GM12872 (cell line): ENCODE measurements at regions not wholly inside any gene's neighbourhood (a gene's known extent, or its start where the extent isn't known, plus 50 kb on each side); places are given as distances from the start of the nearest gene placed in this dataset.

Source experiments
- TF ChIP-seq, protein P1 (sequence below): IDR thresholded peaks from 3 replicates; pipeline ENCODE4 v1.5.1; 2011; ENCODE audit warnings: low read depth, mild to moderate bottlenecking, low read length, moderate library complexity; ENCODE audit not compliant: insufficient read depth

DNA sequence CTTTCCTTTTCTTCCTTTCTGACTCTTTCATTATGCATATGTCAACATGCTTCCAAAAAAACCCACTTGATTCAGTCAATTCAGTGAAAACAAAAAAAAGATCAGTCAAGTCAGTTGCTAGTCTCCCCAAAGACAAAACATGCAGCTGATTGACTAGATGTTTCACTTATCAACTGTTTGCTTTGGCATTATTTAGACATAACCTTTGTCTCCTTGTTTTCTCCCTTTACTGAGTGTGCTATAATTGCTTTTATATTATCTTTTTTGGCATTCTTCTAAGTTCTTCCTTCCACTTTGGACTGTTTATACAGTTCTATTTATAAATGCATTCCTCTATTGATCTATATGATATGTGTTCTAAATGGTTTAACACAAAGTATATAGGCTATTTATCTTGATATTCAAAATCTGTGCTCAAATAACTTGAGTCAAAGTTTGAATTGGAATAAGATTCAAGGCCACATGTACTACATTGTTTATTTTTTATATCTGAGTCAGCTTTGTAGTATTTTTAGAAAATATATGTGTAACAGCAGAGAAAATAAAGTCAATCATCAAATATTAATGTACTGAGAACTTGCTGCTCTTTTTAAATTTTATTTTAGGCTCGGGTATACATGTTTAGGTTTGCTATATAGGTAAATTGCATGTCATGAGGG is 260.5 kb downstream of the CENPW start:
- TF ChIP-seq, protein P1, sequence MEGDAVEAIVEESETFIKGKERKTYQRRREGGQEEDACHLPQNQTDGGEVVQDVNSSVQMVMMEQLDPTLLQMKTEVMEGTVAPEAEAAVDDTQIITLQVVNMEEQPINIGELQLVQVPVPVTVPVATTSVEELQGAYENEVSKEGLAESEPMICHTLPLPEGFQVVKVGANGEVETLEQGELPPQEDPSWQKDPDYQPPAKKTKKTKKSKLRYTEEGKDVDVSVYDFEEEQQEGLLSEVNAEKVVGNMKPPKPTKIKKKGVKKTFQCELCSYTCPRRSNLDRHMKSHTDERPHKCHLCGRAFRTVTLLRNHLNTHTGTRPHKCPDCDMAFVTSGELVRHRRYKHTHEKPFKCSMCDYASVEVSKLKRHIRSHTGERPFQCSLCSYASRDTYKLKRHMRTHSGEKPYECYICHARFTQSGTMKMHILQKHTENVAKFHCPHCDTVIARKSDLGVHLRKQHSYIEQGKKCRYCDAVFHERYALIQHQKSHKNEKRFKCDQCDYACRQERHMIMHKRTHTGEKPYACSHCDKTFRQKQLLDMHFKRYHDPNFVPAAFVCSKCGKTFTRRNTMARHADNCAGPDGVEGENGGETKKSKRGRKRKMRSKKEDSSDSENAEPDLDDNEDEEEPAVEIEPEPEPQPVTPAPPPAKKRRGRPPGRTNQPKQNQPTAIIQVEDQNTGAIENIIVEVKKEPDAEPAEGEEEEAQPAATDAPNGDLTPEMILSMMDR: no peak

DNA sequence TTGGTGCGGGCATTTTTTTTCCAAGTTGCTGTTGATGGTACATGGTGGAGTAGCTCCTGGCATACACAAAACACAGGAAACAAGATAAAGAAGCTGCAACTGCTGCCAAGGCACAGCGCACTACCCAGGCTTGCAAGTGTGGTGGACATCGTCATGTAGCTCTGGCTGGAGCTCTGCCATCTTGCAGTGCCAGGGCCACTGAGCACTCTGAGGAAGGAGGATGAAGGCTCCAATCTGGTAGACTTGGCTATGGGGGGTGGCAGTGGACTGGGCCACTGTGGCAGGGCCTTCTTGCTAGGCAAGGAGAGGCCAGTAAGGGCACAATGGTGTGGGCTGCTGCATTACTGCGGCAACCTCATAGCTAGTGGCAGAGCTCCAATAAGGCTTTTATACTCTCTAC is 263.5 kb downstream of the CENPW start:
- TF ChIP-seq, protein P1: no peak

DNA sequence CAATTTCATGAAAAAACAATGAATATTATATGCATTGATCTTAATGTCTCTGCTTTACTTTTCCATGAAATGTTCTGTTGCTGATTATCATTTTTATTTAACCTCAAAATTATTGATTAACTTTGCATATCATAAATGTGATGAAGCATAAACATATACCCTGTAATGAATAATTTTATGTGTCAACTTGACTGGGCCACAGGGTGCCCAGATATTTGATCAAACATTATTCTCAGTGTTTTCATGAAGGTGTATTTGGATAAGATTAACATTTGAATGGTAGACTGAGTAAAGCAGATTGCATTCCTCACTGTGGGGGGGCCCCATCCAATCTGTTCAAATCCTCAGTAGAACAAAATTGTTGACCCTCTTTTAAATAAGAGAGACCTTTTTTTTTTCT is 265.2 kb downstream of the CENPW start:
- TF ChIP-seq, protein P1: no peak

DNA sequence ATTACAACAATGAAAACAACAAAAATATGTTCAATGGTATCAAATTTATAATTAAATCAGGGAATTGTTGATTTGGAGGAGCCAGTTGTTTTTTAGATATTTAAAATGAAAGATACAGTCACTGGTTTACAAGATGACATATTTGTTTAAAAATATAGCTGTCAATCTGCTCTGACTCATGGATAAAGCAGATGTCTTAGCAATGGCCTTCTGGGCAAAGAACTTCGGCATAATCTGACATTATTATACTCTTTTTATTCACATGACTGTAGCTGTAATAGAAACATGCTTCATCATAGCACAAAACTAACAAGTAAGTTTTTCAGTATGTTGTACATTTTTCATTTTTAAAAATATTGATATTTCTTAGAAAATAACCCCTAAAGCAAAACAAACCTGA is 267.4 kb downstream of the CENPW start:
- TF ChIP-seq, protein P1: no peak

DNA sequence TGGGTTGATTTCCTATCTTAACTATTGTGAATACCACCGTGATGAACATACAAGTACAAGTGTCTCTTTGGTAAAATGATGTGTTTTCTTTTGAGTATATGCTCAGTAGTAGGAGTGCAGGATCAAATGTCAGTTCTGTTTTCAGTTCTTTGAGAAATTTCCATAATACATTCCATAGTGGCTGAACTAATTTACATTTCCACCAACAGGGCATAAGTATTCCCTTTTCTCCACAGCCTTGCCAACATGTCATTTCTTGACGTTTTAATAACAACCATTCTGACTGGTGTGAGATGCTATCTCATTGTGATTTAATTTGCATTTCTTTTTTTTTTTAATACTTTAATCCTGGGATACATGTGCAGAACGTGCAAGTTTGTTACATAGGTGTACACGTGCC is 268.8 kb downstream of the CENPW start:
- TF ChIP-seq, protein P1: no peak

DNA sequence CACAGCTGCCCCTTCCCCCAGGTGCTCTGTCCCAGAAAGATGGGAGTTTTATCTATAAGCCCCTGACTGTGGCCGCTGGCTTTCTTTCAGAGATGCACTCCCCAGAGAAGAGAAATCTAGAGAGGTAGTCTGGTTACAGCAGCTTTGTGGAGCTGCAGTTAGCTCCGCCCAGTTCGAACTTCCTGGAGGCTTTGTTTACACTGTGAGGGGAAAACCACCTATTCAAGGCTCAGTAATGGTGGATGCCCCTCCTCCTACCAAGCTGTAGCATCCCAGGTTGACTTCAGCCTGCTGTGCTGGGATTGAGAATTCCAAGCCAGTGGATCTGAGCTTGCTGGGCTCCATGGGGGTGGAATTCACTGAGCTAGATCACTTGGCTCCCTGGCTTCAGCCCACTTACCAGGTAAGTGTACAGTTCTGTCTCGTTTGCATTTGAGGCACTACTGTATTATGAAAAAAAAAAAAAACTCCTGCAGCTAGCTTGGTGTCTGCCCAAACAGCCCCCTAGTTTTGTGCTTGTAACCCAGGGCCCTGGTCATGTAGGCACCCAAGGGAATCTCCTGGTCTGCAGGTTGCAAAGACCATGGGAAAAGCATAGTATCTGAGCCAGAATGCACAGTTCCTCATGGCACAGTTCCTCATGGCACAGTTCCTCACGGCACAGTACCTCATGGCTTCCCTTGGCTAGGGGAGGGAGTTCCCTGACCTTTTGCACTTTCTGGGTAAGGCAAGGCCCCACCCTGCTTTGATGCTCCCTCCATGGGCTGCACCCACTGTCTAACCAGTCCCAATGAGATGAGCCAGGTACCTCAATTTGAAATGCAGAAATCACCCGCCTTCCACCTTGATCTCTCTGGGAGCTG is 275.0 kb downstream of the CENPW start:
- TF ChIP-seq, protein P1: no peak

DNA sequence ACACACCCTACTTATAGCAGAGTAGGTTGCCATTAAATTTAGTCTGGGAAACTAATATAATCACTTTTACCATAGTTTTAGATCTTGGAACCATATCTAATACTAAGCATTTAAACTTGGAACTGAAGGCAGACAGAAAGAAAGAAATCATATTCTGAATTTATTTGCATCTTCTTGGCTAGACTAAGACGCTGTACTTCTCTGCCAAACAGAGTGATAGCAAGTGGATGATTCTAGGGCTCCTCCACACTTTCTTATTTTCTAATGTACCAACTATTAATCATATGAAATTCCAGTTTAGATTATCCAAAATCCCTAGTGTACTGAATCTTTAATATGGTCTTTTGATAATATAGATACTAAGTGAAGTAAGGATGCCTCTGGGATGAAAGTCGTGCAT is 277.0 kb downstream of the CENPW start:
- TF ChIP-seq, protein P1: no peak
